ENCODE measurements at regions not wholly inside any gene's neighbourhood (a gene's known extent, or its start where the extent isn't known, plus 50 kb on each side); places are given as distances from the start of the nearest gene placed in this dataset.

DNA sequence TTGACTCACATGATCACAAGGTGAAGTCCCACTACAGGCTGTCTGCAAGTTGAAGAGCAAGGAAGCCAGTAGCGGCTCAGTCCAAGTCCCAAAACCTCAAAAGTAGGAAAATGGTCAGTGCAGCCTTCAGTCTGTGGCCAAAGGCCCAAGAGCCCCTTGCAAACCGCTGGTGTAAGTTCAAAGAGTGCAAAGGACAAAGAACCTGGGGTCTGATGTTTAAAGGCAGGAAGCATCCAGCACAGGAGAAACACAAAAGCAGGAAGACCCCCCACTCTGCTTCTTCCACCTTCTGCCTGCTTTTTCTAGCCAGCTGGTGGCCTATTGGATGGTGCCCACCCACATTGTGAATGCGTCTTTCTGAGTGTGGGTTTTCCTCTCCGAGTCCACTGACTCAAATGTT lies 2222.6 kb downstream of the MRPL39 start:
- no peak overlapping the region for H4K5ac ChIP-seq (ENCODE audit: low read depth, low read length)
- DNase-seq (no peak), ATAC-seq (ENCODE audit: low read depth) (no peak)
- no TSS peak for BruUV-seq (replicated peaks)
- H3K14ac ChIP-seq (replicated peaks; ENCODE audit: low read depth, low read length) = no peak overlapping the region
- H2BK20ac ChIP-seq (ENCODE audit: low read depth, low read length) = no peak overlapping the region
- H3K23ac ChIP-seq (ENCODE audit: low read depth, low read length) = no peak overlapping the region
- no peaks in the 10 kb centered on the region for H3K4me1 ChIP-seq (ENCODE audit: control insufficient read depth, insufficient read depth, low read length)
- TF ChIP-seq BHLHE40 (IDR thresholded peaks at IDR 0.05; ENCODE audit: low read depth, low read length) (no peak), RAD21 (IDR thresholded peaks at IDR 0.05; ENCODE audit: low read length) (no peak), RCOR1 (IDR thresholded peaks at IDR 0.05; ENCODE audit: insufficient replicate concordance, low read length) (no peak), POLR2A (IDR thresholded peaks at IDR 0.05; ENCODE audit: low read depth, low read length) (no peak), CHD1 (IDR thresholded peaks at IDR 0.05; ENCODE audit: low read depth, low read length) (no peak), CEBPB (IDR thresholded peaks at IDR 0.05; ENCODE audit: low read depth, low read length) (no peak), FOS (IDR thresholded peaks at IDR 0.05; ENCODE audit: low read depth, low read length) (no peak), NFE2L2 (IDR thresholded peaks at IDR 0.05; ENCODE audit: low read depth, low read length) (no peak), MAZ (IDR thresholded peaks at IDR 0.05; ENCODE audit: borderline replicate concordance, low read depth, low read length) (no peak), MXI1 (IDR thresholded peaks at IDR 0.05; ENCODE audit: borderline replicate concordance, low read depth, low read length) (no peak), SMC3 (IDR thresholded peaks at IDR 0.05; ENCODE audit: low read depth, low read length) (no peak), RFX5 (IDR thresholded peaks at IDR 0.05; ENCODE audit: low read depth, low read length) (no peak), MAFK (IDR thresholded peaks at IDR 0.05; ENCODE audit: low read depth, low read length) (no peak)
- TF ChIP-seq, protein P1, sequence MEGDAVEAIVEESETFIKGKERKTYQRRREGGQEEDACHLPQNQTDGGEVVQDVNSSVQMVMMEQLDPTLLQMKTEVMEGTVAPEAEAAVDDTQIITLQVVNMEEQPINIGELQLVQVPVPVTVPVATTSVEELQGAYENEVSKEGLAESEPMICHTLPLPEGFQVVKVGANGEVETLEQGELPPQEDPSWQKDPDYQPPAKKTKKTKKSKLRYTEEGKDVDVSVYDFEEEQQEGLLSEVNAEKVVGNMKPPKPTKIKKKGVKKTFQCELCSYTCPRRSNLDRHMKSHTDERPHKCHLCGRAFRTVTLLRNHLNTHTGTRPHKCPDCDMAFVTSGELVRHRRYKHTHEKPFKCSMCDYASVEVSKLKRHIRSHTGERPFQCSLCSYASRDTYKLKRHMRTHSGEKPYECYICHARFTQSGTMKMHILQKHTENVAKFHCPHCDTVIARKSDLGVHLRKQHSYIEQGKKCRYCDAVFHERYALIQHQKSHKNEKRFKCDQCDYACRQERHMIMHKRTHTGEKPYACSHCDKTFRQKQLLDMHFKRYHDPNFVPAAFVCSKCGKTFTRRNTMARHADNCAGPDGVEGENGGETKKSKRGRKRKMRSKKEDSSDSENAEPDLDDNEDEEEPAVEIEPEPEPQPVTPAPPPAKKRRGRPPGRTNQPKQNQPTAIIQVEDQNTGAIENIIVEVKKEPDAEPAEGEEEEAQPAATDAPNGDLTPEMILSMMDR (conservative IDR thresholded peaks at IDR 0.05; ENCODE audit: low read depth, low read length) = no peak
- TF ChIP-seq, protein P2, sequence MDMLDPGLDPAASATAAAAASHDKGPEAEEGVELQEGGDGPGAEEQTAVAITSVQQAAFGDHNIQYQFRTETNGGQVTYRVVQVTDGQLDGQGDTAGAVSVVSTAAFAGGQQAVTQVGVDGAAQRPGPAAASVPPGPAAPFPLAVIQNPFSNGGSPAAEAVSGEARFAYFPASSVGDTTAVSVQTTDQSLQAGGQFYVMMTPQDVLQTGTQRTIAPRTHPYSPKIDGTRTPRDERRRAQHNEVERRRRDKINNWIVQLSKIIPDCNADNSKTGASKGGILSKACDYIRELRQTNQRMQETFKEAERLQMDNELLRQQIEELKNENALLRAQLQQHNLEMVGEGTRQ (IDR thresholded peaks at IDR 0.05; ENCODE audit: low read depth, low read length) = no peak
- TF ChIP-seq, protein P3, sequence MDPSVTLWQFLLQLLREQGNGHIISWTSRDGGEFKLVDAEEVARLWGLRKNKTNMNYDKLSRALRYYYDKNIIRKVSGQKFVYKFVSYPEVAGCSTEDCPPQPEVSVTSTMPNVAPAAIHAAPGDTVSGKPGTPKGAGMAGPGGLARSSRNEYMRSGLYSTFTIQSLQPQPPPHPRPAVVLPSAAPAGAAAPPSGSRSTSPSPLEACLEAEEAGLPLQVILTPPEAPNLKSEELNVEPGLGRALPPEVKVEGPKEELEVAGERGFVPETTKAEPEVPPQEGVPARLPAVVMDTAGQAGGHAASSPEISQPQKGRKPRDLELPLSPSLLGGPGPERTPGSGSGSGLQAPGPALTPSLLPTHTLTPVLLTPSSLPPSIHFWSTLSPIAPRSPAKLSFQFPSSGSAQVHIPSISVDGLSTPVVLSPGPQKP (IDR thresholded peaks at IDR 0.05; ENCODE audit: borderline replicate concordance, low read depth, low read length) = no peak
- ChIA-PET CTCF (no interaction called here), POLR2A (ENCODE audit: unreplicated experiment) (no interaction called here)
- no peak overlapping the region for H3K56ac ChIP-seq (ENCODE audit: extremely low read depth, insufficient read depth, low read length)
- no peak overlapping the region for H2AFZ ChIP-seq (replicated peaks; ENCODE audit: low read length, poor library complexity)
- no peak overlapping the region for H2BK5ac ChIP-seq (ENCODE audit: low read depth, low read length, poor library complexity, severe bottlenecking)
- 11% methylated on average over 1 of the region's 4 CpGs; no CpG with 5 or more reads in 1 of the 2 experiments for WGBS, 2 experiments (ENCODE audit: extremely low coverage in 2 of 2, insufficient read length in 1 of 2)
- in situ Hi-C loops (cut with MboI; ENCODE audit: low sequenced_read_pairs) = no loop called here
- H3K79me1 ChIP-seq (ENCODE audit: low read depth in 1 of 2, low read length in 2 of 2) = no peaks in the 10 kb centered on the region
- H3K18ac ChIP-seq (ENCODE audit: low read depth, low read length) = no peak overlapping the region
- no peak overlapping the region for H3K4ac ChIP-seq (ENCODE audit: low read depth, low read length)
- no peak overlapping the region for H2AK9ac ChIP-seq (replicated peaks; ENCODE audit: low read depth, low read length, poor library complexity)
- H4K91ac ChIP-seq (ENCODE audit: insufficient read depth, low read depth, low read length) = no peak overlapping the region
- no peak overlapping the region for H3K4me2 ChIP-seq (ENCODE audit: low read depth, low read length)
- dilution Hi-C loops (cut with HindIII; ENCODE audit: low sequenced_read_pairs, unreplicated experiment) = no loop called here
- intact Hi-C loops (cut with micrococcal nuclease) = no loop called here
- H2AK5ac ChIP-seq (ENCODE audit: low read depth, low read length) = no peak overlapping the region
- H3K27ac ChIP-seq (ENCODE audit: insufficient read depth, low read length) = no peak overlapping the region
- no peak overlapping the region for H2BK120ac ChIP-seq (ENCODE audit: low read depth, low read length)
- H4K20me1 ChIP-seq (ENCODE audit: insufficient read depth, low read length) = no peaks in the 10 kb centered on the region
- H3K36me3 ChIP-seq (ENCODE audit: control insufficient read depth, insufficient read depth, low read length) = no peaks in the 10 kb centered on the region
- H3K4me3 ChIP-seq (ENCODE audit: insufficient read depth, low read depth, low read length) = no peak overlapping the region
- H3K9me1 ChIP-seq (ENCODE audit: insufficient read depth, low read length) = no peaks in the 10 kb centered on the region
- H3K9me3 ChIP-seq (ENCODE audit: control insufficient read depth, insufficient read depth, low read length) = no peaks in the 10 kb centered on the region; the same call in 1 of the 2 replicates
- H3K9ac ChIP-seq (ENCODE audit: low read depth, low read length) = no peak overlapping the region
- no peak overlapping the region for H2BK15ac ChIP-seq (ENCODE audit: low read depth, low read length)
- no peaks in the 10 kb centered on the region for H3K27me3 ChIP-seq (ENCODE audit: control insufficient read depth, insufficient read depth, low read length)
- H4K8ac ChIP-seq (ENCODE audit: low read depth in 2 of 2, low read length in 2 of 2) = no peak overlapping the region

Data from IMR-90 (cell line).